ENCODE measurements at regions not wholly inside any gene's neighbourhood (a gene's known extent, or its start where the extent isn't known, plus 50 kb on each side); places are given as distances from the start of the nearest gene placed in this dataset.

- no peaks in the 10 kb centered on the region for H3K27me3 ChIP-seq
- H3K4me1 ChIP-seq, result peaks cover under 1 to 2% of the 10 kb centered on the region in 2 donors
- no peak for DNase-seq
- TF ChIP-seq POLR2A (IDR thresholded peaks at IDR 0.05) (no peak), CTCF (IDR thresholded peaks at IDR 0.05) (no peak)
- intact Hi-C loops (cut with DNase I), result no loop called here
- no peaks in the 10 kb centered on the region for H3K9me3 ChIP-seq
- H3K27ac ChIP-seq, result no peak overlapping the region
- H3K36me3 ChIP-seq, result no peaks in the 10 kb centered on the region
- H3K4me3 ChIP-seq (replicated peaks in 1 of 3), result no peak overlapping the region
- WGBS, 2 donors, result 79 to 88% methylated on average over 3 of the region's 3 CpGs
Measured at GRCh38 chr14:22422238-22422637, 166.8 kb downstream of the DAD1 start.

- Histone ChIP-seq H3K27me3 (no peaks in the 10 kb centered on the region), H3K4me3 (replicated peaks in 1 of 3) (no peak overlapping the region), H3K36me3 (no peaks in the 10 kb centered on the region), H3K27ac (no peak overlapping the region), H3K9me3 (no peaks in the 10 kb centered on the region), H3K4me1 (no peaks in the 10 kb centered on the region)
- 88 to 90% methylated on average over 4 of the region's 4 CpGs for WGBS, 2 donors
- intact Hi-C loops (cut with DNase I), result no loop called here
- DNase-seq, result no peak
- TF ChIP-seq CTCF (IDR thresholded peaks at IDR 0.05) (no peak), POLR2A (IDR thresholded peaks at IDR 0.05) (no peak)
Measured at GRCh38 chr14:22420598-22421186, 168.3 kb downstream of the DAD1 start.

GRCh38 chr14:22419620-22420019 lies 169.4 kb downstream of the DAD1 start:
- DNase-seq, result no peak
- H3K4me3 ChIP-seq (replicated peaks in 1 of 3), result no peak overlapping the region
- WGBS, 2 donors, result 84 to 86% methylated on average over 3 of the region's 3 CpGs
- no peaks in the 10 kb centered on the region for H3K27me3 ChIP-seq
- H3K9me3 ChIP-seq, result no peaks in the 10 kb centered on the region
- H3K27ac ChIP-seq, result no peak overlapping the region
- H3K4me1 ChIP-seq, result no peaks in the 10 kb centered on the region
- H3K36me3 ChIP-seq, result no peaks in the 10 kb centered on the region
- intact Hi-C loops (cut with DNase I), result no loop called here
- TF ChIP-seq CTCF (IDR thresholded peaks at IDR 0.05) (no peak), POLR2A (IDR thresholded peaks at IDR 0.05) (no peak)

GRCh38 chr14:22418631-22419030 lies 170.4 kb downstream of the DAD1 start:
- 26 to 29% methylated on average over 5 of the region's 5 CpGs for WGBS, 2 donors
- peak in 1 of 2 donors; percentile 16 for DNase-seq
- no peaks in the 10 kb centered on the region for H3K4me1 ChIP-seq
- no peak overlapping the region for H3K27ac ChIP-seq
- no peaks in the 10 kb centered on the region for H3K27me3 ChIP-seq
- H3K4me3 ChIP-seq (replicated peaks in 1 of 3), result no peak overlapping the region
- no peaks in the 10 kb centered on the region for H3K9me3 ChIP-seq
- TF ChIP-seq POLR2A (IDR thresholded peaks at IDR 0.05), result no peak
- no peak for TF ChIP-seq CTCF (IDR thresholded peaks at IDR 0.05)
- intact Hi-C loops (cut with DNase I), result no loop called here
- no peaks in the 10 kb centered on the region for H3K36me3 ChIP-seq

GRCh38 chr14:22417914-22418313 lies 171.1 kb downstream of the DAD1 start:
- no peak for TF ChIP-seq POLR2A (IDR thresholded peaks at IDR 0.05)
- TF ChIP-seq CTCF (IDR thresholded peaks at IDR 0.05), result no peak
- intact Hi-C loops (cut with DNase I), result no loop called here
- Histone ChIP-seq H3K4me1 (no peaks in the 10 kb centered on the region), H3K36me3 (no peaks in the 10 kb centered on the region), H3K27me3 (no peaks in the 10 kb centered on the region), H3K9me3 (no peaks in the 10 kb centered on the region), H3K27ac (no peak overlapping the region), H3K4me3 (replicated peaks in 1 of 3) (no peak overlapping the region)
- no peak for DNase-seq
- WGBS, 2 donors, result 92 to 93% methylated on average over 5 of the region's 5 CpGs
